ENCODE measurements at regions not wholly inside any gene's neighbourhood (a gene's known extent, or its start where the extent isn't known, plus 50 kb on each side); places are given as distances from the start of the nearest gene placed in this dataset.
"Not testable (repeated sequence)": the region's sequence is repeated elsewhere in the genome, so short reads cannot be mapped to it uniquely, and the experiment has no call there.

DNA sequence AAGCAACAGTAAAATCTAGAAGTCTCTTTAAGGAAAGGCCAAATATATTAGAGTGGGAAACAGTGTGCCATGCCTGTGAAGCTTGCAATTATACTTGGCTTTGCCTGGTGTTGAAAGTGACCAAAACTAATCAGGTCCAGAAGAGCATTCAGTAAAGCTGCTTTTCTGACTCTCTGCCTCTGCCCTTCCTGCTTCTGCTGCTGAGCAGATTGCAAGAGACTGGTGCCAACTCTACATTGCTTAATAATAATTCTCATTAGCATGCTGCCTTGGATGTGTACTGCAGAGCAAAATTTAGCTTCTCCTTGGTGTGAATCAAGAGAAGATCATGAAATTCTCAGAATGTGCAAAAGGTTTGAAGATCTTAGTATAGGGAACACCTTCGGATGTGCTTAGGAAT is 120.4 kb upstream of the RFX3 start:
- H2BK15ac ChIP-seq (replicated peaks; ENCODE audit: low read depth), result no peak overlapping the region
- no peak overlapping the region for H3K4ac ChIP-seq (ENCODE audit: low read depth, low read length)
- DNase-seq, result no peak
- H2BK5ac ChIP-seq (ENCODE audit: low read length), result no peak overlapping the region
- H3K27ac ChIP-seq (ENCODE audit: low read depth, low read length), result no peak overlapping the region
- no peak overlapping the region for H2BK120ac ChIP-seq (ENCODE audit: low read depth, low read length)
- H3K18ac ChIP-seq (ENCODE audit: low read length), result no peak overlapping the region
- no CpG with 5 or more reads among the region's 1 CpG for WGBS (ENCODE audit: extremely low coverage, insufficient coverage, low lambda C conversion rate)
- no peak overlapping the region for H3K23ac ChIP-seq (ENCODE audit: low read length)
- no peak overlapping the region for H4K8ac ChIP-seq (ENCODE audit: low read depth, low read length)
- H3K4me1 ChIP-seq (ENCODE audit: control insufficient read depth, low read depth, low read length), result no peaks in the 10 kb centered on the region
- no peak overlapping the region for H3K56ac ChIP-seq (ENCODE audit: low read length)
- H3K4me2 ChIP-seq (ENCODE audit: low read length), result no peak overlapping the region
- no peak overlapping the region for H3K9ac ChIP-seq (ENCODE audit: low read length)
- no peak overlapping the region for H3K4me3 ChIP-seq (ENCODE audit: low read length)
- no peak overlapping the region for H4K5ac ChIP-seq (ENCODE audit: low read length)
- no peaks in the 10 kb centered on the region for H3K27me3 ChIP-seq (ENCODE audit: insufficient read depth, low read length, poor library complexity)
- no peaks in the 10 kb centered on the region for H3K36me3 ChIP-seq (ENCODE audit: control insufficient read depth, insufficient read depth, low read length)
- no peaks in the 10 kb centered on the region for H3K79me2 ChIP-seq (ENCODE audit: control insufficient read depth, insufficient read depth, low read length)
- H2AK5ac ChIP-seq (ENCODE audit: low read length), result no peak overlapping the region
- H3K79me1 ChIP-seq (ENCODE audit: low read length), result no peaks in the 10 kb centered on the region

DNA sequence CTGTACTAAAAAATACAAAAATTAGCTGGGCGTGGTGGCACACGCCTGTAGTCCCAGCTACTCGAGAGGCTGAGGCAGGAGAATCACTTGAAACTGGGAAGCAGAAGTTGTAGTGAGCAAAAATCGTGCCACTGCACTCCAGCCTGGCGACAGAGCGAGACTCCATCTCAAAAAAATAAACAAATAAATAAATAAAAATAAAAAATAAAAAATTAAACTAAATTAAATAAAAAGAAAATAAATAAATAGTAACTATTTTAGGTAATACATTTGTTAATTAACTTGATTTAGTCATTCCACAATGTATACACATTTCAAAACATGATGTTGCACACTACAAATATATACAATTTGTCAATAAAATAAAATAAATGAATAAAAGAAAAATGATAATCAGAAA is 116.3 kb upstream of the RFX3 start:
- no CpG with 5 or more reads among the region's 6 CpGs for WGBS (ENCODE audit: extremely low coverage, insufficient coverage, low lambda C conversion rate)

DNA sequence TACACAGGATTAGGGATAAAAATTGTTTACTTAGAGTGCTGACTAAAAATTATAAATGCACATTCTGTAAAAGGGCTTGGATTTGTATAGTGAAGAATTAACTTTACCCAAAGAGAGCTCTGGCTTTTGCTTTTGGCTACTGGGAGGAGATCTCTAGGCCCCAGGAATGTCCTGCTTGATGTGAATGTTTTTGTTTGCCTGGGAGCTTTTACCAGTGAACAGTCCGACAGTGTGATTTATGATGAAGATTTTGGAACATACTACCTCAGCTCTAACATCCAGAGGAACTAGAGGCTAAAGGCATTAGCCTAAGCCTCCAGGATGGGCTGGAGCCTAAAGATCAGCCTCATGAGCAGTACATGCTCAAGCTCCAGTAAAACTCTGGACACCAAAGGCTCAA is 103.7 kb upstream of the RFX3 start:
- Histone ChIP-seq H4K5ac (ENCODE audit: low read length) (no peak overlapping the region), H3K23ac (ENCODE audit: low read length) (no peak overlapping the region), H3K18ac (ENCODE audit: low read length) (no peak overlapping the region), H2BK5ac (ENCODE audit: low read length) (no peak overlapping the region), H3K4ac (ENCODE audit: low read depth, low read length) (no peak overlapping the region), H3K27ac (ENCODE audit: low read depth, low read length) (no peak overlapping the region), H3K27me3 (ENCODE audit: insufficient read depth, low read length, poor library complexity) (no peaks in the 10 kb centered on the region), H3K79me1 (ENCODE audit: low read length) (no peaks in the 10 kb centered on the region), H3K79me2 (ENCODE audit: control insufficient read depth, insufficient read depth, low read length) (no peaks in the 10 kb centered on the region), H2AK5ac (ENCODE audit: low read length) (no peak overlapping the region), H3K4me2 (ENCODE audit: low read length) (no peak overlapping the region), H3K9ac (ENCODE audit: low read length) (no peak overlapping the region), H3K56ac (ENCODE audit: low read length) (no peak overlapping the region), H2BK15ac (replicated peaks; ENCODE audit: low read depth) (no peak overlapping the region), H4K8ac (ENCODE audit: low read depth, low read length) (no peak overlapping the region), H3K4me3 (ENCODE audit: low read length) (no peak overlapping the region), H3K4me1 (ENCODE audit: control insufficient read depth, low read depth, low read length) (no peaks in the 10 kb centered on the region), H3K36me3 (ENCODE audit: control insufficient read depth, insufficient read depth, low read length) (no peaks in the 10 kb centered on the region), H2BK120ac (ENCODE audit: low read depth, low read length) (no peak overlapping the region)
- WGBS (ENCODE audit: extremely low coverage, insufficient coverage, low lambda C conversion rate), result no CpG with 5 or more reads among the region's 1 CpG
- no peak for DNase-seq

More for the DNA sequence above, 116.3 kb upstream of the RFX3 start:
- not testable (repeated sequence) for H4K8ac ChIP-seq (ENCODE audit: low read depth, low read length); H3K18ac ChIP-seq (ENCODE audit: low read length); H3K79me1 ChIP-seq (ENCODE audit: low read length); DNase-seq; H2BK15ac ChIP-seq (replicated peaks; ENCODE audit: low read depth); H3K4me1 ChIP-seq (ENCODE audit: control insufficient read depth, low read depth, low read length); H3K9ac ChIP-seq (ENCODE audit: low read length); H3K4me3 ChIP-seq (ENCODE audit: low read length); H3K27me3 ChIP-seq (ENCODE audit: insufficient read depth, low read length, poor library complexity); H3K27ac ChIP-seq (ENCODE audit: low read depth, low read length); H3K4me2 ChIP-seq (ENCODE audit: low read length); H3K4ac ChIP-seq (ENCODE audit: low read depth, low read length); H3K36me3 ChIP-seq (ENCODE audit: control insufficient read depth, insufficient read depth, low read length); H3K79me2 ChIP-seq (ENCODE audit: control insufficient read depth, insufficient read depth, low read length); H4K5ac ChIP-seq (ENCODE audit: low read length); H2BK120ac ChIP-seq (ENCODE audit: low read depth, low read length); H2BK5ac ChIP-seq (ENCODE audit: low read length); H2AK5ac ChIP-seq (ENCODE audit: low read length); H3K23ac ChIP-seq (ENCODE audit: low read length); H3K56ac ChIP-seq (ENCODE audit: low read length)

DNA sequence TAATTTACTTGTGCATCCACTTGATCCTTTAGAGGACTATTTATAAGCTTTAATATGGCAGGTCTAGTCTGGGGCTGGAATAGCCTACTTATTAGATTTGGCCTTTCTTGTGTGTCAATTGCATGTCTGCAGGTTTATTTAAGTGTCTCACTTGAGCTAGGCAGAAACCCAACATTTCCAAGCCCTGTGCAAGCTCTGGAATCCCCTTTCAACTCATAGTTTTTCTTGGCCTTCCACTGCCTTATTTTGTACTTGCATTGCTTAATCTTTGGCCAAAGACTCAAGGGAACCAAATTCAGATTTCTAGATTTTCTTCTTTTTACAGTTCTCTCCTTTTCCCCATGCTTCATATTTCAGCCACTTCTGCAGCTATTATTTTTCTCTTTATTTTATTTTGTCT is 102.4 kb upstream of the RFX3 start:
- no peaks in the 10 kb centered on the region for H3K27me3 ChIP-seq (ENCODE audit: insufficient read depth, low read length, poor library complexity)
- H4K8ac ChIP-seq (ENCODE audit: low read depth, low read length), result no peak overlapping the region
- H3K36me3 ChIP-seq (ENCODE audit: control insufficient read depth, insufficient read depth, low read length), result no peaks in the 10 kb centered on the region
- no peak overlapping the region for H2AK5ac ChIP-seq (ENCODE audit: low read length)
- H3K4ac ChIP-seq (ENCODE audit: low read depth, low read length), result no peak overlapping the region
- H3K4me1 ChIP-seq (ENCODE audit: control insufficient read depth, low read depth, low read length), result no peaks in the 10 kb centered on the region
- H3K79me2 ChIP-seq (ENCODE audit: control insufficient read depth, insufficient read depth, low read length), result no peaks in the 10 kb centered on the region
- no peak overlapping the region for H3K56ac ChIP-seq (ENCODE audit: low read length)
- no peak overlapping the region for H3K9ac ChIP-seq (ENCODE audit: low read length)
- H2BK15ac ChIP-seq (replicated peaks; ENCODE audit: low read depth), result no peak overlapping the region
- H3K18ac ChIP-seq (ENCODE audit: low read length), result no peak overlapping the region
- H3K27ac ChIP-seq (ENCODE audit: low read depth, low read length), result no peak overlapping the region
- H2BK120ac ChIP-seq (ENCODE audit: low read depth, low read length), result no peak overlapping the region
- no peak overlapping the region for H4K5ac ChIP-seq (ENCODE audit: low read length)
- no peak for DNase-seq
- H3K4me2 ChIP-seq (ENCODE audit: low read length), result no peak overlapping the region
- H2BK5ac ChIP-seq (ENCODE audit: low read length), result no peak overlapping the region
- H3K4me3 ChIP-seq (ENCODE audit: low read length), result no peak overlapping the region
- no peak overlapping the region for H3K23ac ChIP-seq (ENCODE audit: low read length)
- no peaks in the 10 kb centered on the region for H3K79me1 ChIP-seq (ENCODE audit: low read length)

DNA sequence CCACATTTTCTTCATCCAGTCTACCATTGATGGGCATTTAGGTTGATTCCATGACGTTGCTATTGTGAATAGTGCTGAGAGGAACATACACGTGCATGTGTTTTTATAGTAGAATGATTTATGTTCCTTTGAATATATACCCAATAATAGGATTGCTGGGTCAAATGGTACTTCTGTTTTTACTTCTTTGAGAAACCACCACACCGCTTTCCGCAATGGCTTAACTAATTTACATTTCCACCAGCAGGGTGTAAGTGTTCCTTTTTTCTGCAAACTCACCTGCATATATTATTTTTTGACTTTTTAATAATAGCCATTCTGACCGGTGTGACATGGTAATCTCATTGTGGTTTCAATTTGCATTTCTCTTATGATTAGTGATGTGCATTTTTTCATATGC is 82.2 kb upstream of the RFX3 start:
- Histone ChIP-seq H2AK5ac (ENCODE audit: low read length) (no peak overlapping the region), H3K4me1 (ENCODE audit: control insufficient read depth, low read depth, low read length) (no peaks in the 10 kb centered on the region), H2BK15ac (replicated peaks; ENCODE audit: low read depth) (no peak overlapping the region), H2BK120ac (ENCODE audit: low read depth, low read length) (no peak overlapping the region), H3K79me2 (ENCODE audit: control insufficient read depth, insufficient read depth, low read length) (no peaks in the 10 kb centered on the region), H4K8ac (ENCODE audit: low read depth, low read length) (no peak overlapping the region), H3K9ac (ENCODE audit: low read length) (no peak overlapping the region), H3K18ac (ENCODE audit: low read length) (no peak overlapping the region), H3K4ac (ENCODE audit: low read depth, low read length) (no peak overlapping the region), H3K4me3 (ENCODE audit: low read length) (no peak overlapping the region), H4K5ac (ENCODE audit: low read length) (no peak overlapping the region), H3K36me3 (ENCODE audit: control insufficient read depth, insufficient read depth, low read length) (no peaks in the 10 kb centered on the region), H3K23ac (ENCODE audit: low read length) (no peak overlapping the region), H2BK5ac (ENCODE audit: low read length) (no peak overlapping the region), H3K56ac (ENCODE audit: low read length) (no peak overlapping the region), H3K79me1 (ENCODE audit: low read length) (no peaks in the 10 kb centered on the region), H3K27ac (ENCODE audit: low read depth, low read length) (no peak overlapping the region), H3K27me3 (ENCODE audit: insufficient read depth, low read length, poor library complexity) (no peaks in the 10 kb centered on the region), H3K4me2 (ENCODE audit: low read length) (no peak overlapping the region)
- no peak for DNase-seq
- no CpG with 5 or more reads among the region's 5 CpGs for whole genome bisulfite sequencing (ENCODE audit: extremely low coverage, insufficient coverage, low lambda C conversion rate)

DNA sequence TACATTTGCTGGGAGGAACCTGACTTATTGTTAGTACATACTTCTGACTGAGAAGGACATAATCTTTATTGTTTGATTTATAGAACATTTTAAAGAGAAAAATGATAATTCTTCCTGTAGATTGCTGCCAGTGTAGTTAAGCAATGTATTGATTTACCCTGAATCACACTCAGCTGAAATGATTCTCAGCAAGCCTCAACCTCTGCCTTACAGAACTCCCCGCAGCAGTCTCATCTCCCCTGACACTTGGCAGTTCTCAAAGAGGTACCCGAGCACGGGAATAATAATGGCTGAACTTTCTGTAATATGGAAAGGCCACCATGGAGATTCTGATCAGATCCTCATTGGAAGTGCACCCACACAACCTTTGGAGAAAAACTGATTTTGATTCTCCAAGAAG is 74.9 kb upstream of the RFX3 start:
- Histone ChIP-seq H3K23ac (ENCODE audit: low read length) (no peak overlapping the region), H3K36me3 (ENCODE audit: control insufficient read depth, insufficient read depth, low read length) (no peaks in the 10 kb centered on the region), H2BK120ac (ENCODE audit: low read depth, low read length) (no peak overlapping the region), H2BK15ac (replicated peaks; ENCODE audit: low read depth) (no peak overlapping the region), H3K4ac (ENCODE audit: low read depth, low read length) (no peak overlapping the region), H3K18ac (ENCODE audit: low read length) (peak overlapping the region; percentile 68), H3K27ac (ENCODE audit: low read depth, low read length) (no peak overlapping the region), H3K4me2 (ENCODE audit: low read length) (no peak overlapping the region), H3K4me3 (ENCODE audit: low read length) (no peak overlapping the region), H4K5ac (ENCODE audit: low read length) (no peak overlapping the region), H4K8ac (ENCODE audit: low read depth, low read length) (no peak overlapping the region), H3K79me2 (ENCODE audit: control insufficient read depth, insufficient read depth, low read length) (no peaks in the 10 kb centered on the region), H3K79me1 (ENCODE audit: low read length) (no peaks in the 10 kb centered on the region), H3K56ac (ENCODE audit: low read length) (no peak overlapping the region), H3K4me1 (ENCODE audit: control insufficient read depth, low read depth, low read length) (no peaks in the 10 kb centered on the region), H3K9ac (ENCODE audit: low read length) (no peak overlapping the region), H2AK5ac (ENCODE audit: low read length) (no peak overlapping the region), H3K27me3 (ENCODE audit: insufficient read depth, low read length, poor library complexity) (no peaks in the 10 kb centered on the region), H2BK5ac (ENCODE audit: low read length) (no peak overlapping the region)
- no peak for DNase-seq
- no CpG with 5 or more reads among the region's 3 CpGs for WGBS (ENCODE audit: extremely low coverage, insufficient coverage, low lambda C conversion rate)

Measured in mesendoderm (in vitro differentiated cells).